ENCODE measurements at regions not wholly inside any gene's neighbourhood (a gene's known extent, or its start where the extent isn't known, plus 50 kb on each side); places are given as distances from the start of the nearest gene placed in this dataset.

GRCh38 chr10:4686644-4686996 lies 139.4 kb upstream of the AKR1E2 start:
- no peak for DNase-seq

- no peak for DNase-seq
Observed at GRCh38 chr10:4685904-4686643, 139.9 kb upstream of the AKR1E2 start.

GRCh38 chr10:4685491-4685890 lies 140.5 kb upstream of the AKR1E2 start:
- no peak for DNase-seq

- no peak for DNase-seq
Observed at GRCh38 chr10:4684434-4684833, 141.6 kb upstream of the AKR1E2 start.

- DNase-seq, result no peak
Observed at GRCh38 chr10:4683838-4684237, 142.2 kb upstream of the AKR1E2 start.

GRCh38 chr10:4683137-4683536 lies 142.9 kb upstream of the AKR1E2 start:
- DNase-seq, result no peak

- no peak for DNase-seq
Observed at GRCh38 chr10:4678951-4679671, 146.9 kb upstream of the AKR1E2 start.

GRCh38 chr10:4678023-4678950 lies 147.7 kb upstream of the AKR1E2 start:
- no peak for DNase-seq

- DNase-seq, result no peak
Observed at GRCh38 chr10:4677296-4678021, 148.5 kb upstream of the AKR1E2 start.

- DNase-seq, result no peak
Observed at GRCh38 chr10:4676566-4676965, 149.4 kb upstream of the AKR1E2 start.

- no peak for DNase-seq
Observed at GRCh38 chr10:4675808-4676207, 150.2 kb upstream of the AKR1E2 start.

GRCh38 chr10:4673279-4674040 lies 152.5 kb upstream of the AKR1E2 start:
- DNase-seq, result no peak

- DNase-seq, result no peak
Observed at GRCh38 chr10:4672201-4672600, 153.8 kb upstream of the AKR1E2 start.

GRCh38 chr10:4671451-4672145 lies 154.4 kb upstream of the AKR1E2 start:
- no peak for DNase-seq

- DNase-seq, result no peak
Observed at GRCh38 chr10:4670737-4671136, 155.3 kb upstream of the AKR1E2 start.

GRCh38 chr10:4669585-4669984 lies 156.4 kb upstream of the AKR1E2 start:
- DNase-seq, result no peak

- DNase-seq, result no peak
Observed at GRCh38 chr10:4663162-4663992, 162.6 kb upstream of the AKR1E2 start.

GRCh38 chr10:4662576-4663161 lies 163.3 kb upstream of the AKR1E2 start:
- DNase-seq, result no peak

GRCh38 chr10:4661511-4662255 lies 164.3 kb upstream of the AKR1E2 start:
- no peak for DNase-seq

Measured in AML-193 (cell line).